LNCaP clone FGC (cell line): ENCODE measurements at regions not wholly inside any gene's neighbourhood (a gene's known extent, or its start where the extent isn't known, plus 50 kb on each side); places are given as distances from the start of the nearest gene placed in this dataset.

Experiments used
- DNase-seq: peaks from one replicate; pipeline ENCODE4 v3.0.0-alpha.2; 2011; ENCODE audit warnings: low read depth
- H3K4me3 ChIP-seq: 2 replicates; pipeline ENCODE4 v1.5.1; 2011; ENCODE audit warnings: mild to moderate bottlenecking, low read depth, low read length, control low read depth
- CTCF ChIP-seq: IDR thresholded peaks from 2 replicates; pipeline ENCODE4 v1.5.1; 2012; ENCODE audit warnings: mild to moderate bottlenecking; ENCODE audit not compliant: control insufficient read depth, insufficient read depth; ENCODE audit errors: extremely low read depth

- TF ChIP-seq CTCF, result no peak
Measured at GRCh38 chr5:38009749-38010358, 170.0 kb upstream of the GDNF start.

GRCh38 chr5:38008198-38008597 lies 168.4 kb upstream of the GDNF start:
- TF ChIP-seq CTCF, result no peak
- no peak for DNase-seq
- no peak overlapping the region for H3K4me3 ChIP-seq

More at GRCh38 chr5:38009749-38010358, 170.0 kb upstream of the GDNF start:
- H3K4me3 ChIP-seq, result no peak overlapping the region
- DNase-seq, result no peak

- H3K4me3 ChIP-seq, result no peak overlapping the region
- no peak for DNase-seq
- TF ChIP-seq CTCF, result no peak
Measured at GRCh38 chr5:37999593-37999992, 159.8 kb upstream of the GDNF start.

GRCh38 chr5:37996918-37997317 lies 157.1 kb upstream of the GDNF start:
- no peak for DNase-seq
- H3K4me3 ChIP-seq, result no peak overlapping the region
- no peak for TF ChIP-seq CTCF

- TF ChIP-seq CTCF, result no peak
- DNase-seq, result no peak
- no peak overlapping the region for H3K4me3 ChIP-seq
Measured at GRCh38 chr5:37994729-37995128, 154.9 kb upstream of the GDNF start.

GRCh38 chr5:37991301-37992299 lies 151.8 kb upstream of the GDNF start:
- no peak for DNase-seq
- H3K4me3 ChIP-seq, result no peak overlapping the region
- TF ChIP-seq CTCF, result no peak

- no peak overlapping the region for H3K4me3 ChIP-seq
- DNase-seq, result no peak
- no peak for TF ChIP-seq CTCF
Measured at GRCh38 chr5:37989884-37990283, 150.0 kb upstream of the GDNF start.
